Hypothalamus (tissue), 51 donors: ENCODE measurements at regions not wholly inside any gene's neighbourhood (a gene's known extent, or its start where the extent isn't known, plus 50 kb on each side); places are given as distances from the start of the nearest gene placed in this dataset.

Experiments used
- DNase-seq, 51 donors: peaks; one replicate each; lab custom pipeline; 2025; lab: John Stamatoyannopoulos, UW

DNA sequence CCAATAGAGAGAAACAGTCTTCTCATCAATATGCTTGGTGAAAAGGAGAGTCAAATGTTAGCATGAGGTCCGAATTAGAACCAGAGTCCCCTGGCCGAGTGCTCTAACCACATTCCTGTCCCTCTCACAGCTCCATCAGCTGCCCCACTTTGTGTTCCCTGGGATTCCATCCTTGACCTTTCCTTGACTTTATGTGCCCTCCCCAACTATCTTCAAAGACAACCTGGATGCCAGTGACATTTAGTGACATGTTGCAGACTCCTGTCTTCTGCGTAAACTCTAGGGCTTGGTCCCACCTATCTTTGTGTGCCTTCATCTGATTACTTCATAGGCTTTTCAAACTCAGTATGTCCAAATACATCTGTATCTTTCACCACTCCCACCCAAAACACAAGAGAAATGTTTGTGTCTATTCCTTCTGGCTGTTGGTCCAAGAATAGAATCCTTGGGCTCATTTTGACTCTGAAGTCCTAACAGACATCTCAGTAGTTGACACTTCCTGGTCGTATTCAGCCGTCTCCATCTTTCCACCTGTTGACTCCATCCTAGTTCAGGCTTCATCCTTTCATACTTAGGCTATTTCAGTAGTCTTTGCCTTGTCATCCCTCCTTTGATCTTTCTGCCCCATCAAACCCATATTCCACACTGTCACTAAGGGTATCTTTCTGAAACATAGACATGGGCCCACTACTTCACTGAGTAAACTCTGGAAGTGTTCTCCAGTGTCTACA lies 101.4 kb upstream of the CD180 start:
- no peak for DNase-seq

DNA sequence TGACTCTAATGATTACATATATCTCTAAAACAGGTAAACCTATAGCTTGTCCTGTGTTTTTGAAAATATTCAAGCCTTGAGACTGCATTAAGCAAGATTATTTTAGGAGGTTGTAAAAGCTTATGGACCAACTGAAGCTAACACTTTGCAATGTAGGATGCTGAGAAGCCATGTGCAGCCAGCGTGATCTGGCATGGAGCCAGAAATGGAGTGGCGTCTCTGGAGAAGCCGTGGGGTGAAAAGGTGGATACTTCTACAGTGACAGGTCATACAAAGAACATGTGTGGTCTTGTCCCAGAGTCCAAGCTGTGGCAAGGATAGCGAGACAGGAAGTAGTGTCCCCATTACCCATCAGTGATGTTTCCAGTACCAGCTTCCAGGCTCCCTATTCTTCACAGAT lies 100.8 kb upstream of the CD180 start:
- DNase-seq, result no peak

DNA sequence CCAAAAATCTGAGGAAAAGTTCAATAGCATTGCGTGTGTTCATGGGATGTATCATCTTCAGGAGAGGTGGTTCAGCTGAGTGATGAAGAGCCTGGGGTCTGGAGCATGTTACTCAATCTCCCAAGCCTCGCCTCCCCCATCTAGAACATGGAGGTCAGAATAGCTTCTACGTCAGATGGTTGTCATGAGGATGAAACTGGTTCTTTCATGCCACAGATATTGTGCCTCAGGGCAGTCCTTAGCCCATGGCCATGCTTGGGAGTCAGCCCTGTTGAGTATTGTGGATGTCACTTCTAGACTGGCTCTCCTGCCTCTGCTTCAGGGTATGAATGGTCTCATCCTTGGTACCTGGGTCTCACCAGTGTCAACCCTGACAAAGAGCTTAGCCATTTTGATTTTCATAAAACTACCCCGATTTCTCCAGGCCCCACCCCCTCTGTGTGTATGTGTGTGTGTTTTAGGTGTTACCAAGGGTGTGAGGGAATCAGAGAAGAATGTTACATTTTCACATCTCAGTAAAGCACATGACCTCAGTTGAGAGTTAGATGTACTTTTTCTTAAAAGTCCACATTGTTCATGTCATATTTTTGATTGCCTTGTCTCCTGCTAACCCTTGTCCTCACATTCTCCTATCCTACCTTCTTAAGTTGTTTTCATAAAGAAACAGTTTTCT lies 97.8 kb upstream of the CD180 start:
- DNase-seq, result no peak

DNA sequence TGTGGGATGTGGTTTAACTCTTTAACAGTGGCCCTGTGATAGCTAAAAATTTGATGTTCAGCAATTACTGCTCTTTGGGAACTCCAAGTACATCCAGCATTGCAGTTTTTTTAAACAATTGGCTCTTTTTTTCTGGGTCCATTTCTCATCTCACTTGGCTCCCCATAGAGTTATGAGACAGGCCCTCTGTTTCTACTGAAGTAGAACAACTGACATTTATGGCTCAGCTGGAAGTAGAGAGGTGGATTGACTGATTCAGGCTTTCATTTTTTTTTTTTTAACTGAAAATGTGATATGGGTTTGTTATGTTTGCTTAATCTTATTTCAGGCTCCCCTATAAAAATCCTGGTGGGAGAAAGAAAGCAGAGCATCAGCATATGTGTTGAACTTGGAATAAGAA lies 96.6 kb upstream of the CD180 start:
- peak in 2 of 51 donors; percentile 19 to 55 for DNase-seq

DNA sequence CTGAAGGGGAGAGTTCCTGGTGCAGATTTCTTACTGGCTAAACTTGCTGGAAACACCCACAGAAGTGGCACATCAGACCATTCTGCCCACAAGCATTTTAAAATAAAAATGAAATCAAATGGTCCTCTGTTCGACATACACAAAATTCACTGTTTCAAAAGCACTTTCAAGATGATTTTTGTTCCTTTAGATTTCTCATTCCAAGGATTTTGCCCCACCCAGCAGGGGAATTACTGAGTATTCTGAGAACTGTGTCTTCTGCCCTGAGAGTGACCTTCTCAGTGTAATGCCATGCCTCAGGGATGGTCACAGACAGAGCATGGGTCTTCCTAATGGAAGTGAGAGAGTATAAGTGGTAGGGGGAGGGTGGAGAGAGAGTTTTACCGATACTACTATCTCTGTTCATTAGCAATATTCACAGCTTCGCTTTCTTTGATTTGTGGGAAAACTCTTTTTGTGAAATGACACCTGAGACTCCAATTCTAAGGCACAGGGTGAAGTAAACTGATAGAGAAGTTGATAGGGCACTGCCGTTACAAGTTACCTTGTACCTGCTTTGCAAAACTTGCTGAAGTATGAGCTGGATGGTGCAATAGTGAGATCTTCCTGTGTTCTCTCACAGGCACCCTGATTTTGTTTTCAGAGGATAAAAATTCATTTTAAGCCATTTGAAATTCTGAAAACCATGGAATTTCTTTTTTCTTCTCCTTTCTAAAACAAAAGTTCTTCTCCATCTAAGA lies 95.8 kb upstream of the CD180 start:
- DNase-seq, result peak in 1 of 51 donors; percentile 62

DNA sequence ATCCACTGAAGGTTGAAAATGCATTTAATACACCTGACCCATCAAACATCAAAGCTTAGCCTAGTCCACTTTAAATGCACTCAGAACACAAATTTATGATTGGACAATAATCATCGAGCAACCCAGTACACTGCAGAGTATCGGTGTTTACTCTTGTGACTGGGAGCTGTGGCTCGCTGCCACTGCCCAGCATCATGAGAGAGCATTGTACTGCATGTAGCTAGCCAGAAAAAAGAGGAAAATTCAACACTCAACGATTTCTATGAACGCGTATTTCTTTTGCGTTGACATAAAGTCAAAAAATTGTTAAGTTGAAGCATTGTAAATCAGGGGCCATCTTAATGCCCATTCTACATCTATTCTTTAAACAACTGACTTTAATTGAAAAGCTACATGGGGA lies 95.1 kb upstream of the CD180 start:
- DNase-seq, result peak in 30 of 51 donors; percentile 2 to 83 (median 43)

DNA sequence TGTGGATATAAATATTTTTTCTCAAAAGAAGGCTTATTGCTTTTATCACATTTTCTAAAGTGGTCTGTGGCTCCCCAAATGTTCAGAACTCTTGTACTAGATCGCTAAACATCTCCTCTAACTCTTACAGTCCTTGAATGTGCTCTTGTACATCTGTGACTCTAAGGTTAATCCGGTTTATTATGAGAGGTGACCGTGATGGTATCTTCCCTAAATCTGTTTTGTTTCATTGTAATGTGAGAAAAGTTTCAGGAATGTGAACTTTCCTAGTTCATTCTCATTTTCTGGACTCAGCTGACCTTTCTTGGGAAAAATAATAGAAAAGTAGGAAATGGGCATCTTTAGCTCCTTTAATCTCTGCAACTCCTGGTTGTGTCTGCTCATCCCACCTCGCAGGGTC lies 94.5 kb upstream of the CD180 start:
- DNase-seq, result no peak

DNA sequence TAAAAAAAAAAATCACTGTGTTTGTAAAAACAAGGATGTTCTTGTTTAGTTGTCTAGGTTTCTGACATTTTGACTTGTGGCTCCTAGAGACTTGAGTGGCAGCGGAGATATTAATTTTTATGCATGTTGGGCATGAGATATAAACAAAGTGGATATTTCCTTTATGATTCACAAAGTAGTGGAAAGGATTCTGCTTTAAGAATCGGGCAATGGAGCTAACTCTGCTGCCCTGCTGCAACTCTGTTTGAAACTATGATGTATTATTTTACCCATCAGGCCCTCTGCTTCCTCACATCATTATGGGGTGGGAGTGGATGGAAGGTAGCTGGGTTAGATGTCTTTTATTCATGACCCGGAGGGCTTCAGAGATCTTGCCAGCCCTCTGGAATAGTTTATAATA lies 94.1 kb upstream of the CD180 start:
- DNase-seq, result no peak

DNA sequence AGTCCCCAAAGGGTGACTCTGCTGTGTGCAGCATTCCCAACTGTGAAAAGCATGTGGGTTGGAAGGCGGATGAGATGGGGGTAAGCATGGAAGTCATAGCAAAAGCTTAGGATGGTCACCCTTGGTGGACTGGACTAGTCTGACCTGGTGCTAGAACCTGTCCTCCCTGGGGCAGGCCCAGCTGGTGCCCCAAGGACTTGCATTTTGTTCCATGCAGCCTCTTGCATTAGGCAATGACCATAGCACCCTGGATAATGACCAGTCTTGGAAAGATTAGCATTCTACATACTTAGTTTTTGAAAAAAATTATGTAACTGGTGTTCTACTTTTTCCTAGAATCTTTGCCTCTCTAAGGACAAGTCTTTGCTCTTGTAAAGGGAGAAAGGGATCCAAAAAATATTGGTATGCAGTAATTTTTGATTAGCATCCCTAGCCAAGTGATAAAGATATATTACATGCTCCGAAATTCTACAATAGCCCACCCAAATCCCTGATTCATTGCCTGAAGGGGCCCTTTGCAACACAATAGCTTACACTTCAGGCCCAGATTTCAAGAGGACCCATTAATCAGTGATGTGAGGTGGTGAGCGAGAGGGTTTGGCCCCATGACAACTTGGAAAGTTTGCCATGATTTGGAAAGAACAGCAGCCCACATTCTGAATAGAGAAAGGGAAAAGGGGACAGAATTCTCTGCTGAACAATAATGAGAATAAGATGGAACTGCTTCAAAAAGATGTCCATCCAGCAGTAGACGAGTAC lies 93.3 kb upstream of the CD180 start:
- peak in 6 of 51 donors; percentile 3 to 23 (median 13) for DNase-seq

DNA sequence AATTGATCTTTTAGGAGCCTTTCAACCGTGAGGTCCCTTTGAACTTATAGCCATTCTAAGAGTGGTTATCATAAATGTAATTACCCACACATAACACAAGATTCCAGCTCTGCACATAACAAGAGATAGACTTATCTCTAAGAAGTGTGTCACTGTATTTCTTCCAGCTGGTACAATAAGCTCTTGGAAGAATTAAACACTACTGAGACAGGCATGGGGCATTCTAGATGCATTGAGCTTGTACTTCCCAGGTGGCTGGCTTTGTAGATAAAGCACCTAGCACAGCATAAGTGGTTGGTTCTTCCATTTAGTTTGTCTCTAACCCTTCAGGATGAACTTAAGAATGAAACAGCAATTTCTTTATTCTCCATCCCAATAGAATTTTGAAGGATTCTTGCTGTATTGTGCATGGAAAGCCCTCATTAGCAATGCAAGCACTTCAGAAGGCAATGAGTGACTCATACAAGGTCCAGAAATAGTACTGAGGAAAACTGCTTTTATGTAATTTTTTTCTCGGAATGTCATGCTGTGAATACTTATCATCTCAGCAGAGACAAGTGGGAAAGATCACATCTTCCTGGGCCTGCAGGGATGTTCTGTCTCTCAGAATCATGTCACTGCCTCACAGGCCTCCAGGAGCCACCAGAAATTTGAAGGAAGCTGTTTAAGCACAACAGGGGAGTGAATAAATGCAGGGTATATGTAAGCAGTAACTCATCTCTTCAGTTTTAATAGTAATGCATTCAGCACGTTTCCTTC lies 91.1 kb upstream of the CD180 start:
- peak in 2 of 51 donors; percentile 28 to 73 for DNase-seq

DNA sequence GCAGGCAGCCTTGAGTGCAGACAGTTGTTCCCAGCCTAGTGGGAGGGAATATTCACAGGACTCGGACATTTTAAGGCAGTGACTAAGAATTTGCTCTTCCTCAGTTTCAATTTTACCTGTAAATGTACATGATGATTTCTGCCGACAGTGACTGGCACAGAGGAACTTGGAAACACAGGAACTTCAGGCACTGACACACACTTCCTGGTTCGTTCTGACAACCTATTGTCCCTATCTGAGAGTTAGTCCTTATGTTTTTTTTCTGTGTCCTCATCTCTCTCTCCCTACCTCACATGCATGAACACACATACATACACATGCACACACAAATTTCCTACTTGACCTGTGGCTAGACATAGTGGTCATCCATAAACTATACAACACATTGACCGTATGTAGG lies 89.4 kb upstream of the CD180 start:
- DNase-seq, result no peak

DNA sequence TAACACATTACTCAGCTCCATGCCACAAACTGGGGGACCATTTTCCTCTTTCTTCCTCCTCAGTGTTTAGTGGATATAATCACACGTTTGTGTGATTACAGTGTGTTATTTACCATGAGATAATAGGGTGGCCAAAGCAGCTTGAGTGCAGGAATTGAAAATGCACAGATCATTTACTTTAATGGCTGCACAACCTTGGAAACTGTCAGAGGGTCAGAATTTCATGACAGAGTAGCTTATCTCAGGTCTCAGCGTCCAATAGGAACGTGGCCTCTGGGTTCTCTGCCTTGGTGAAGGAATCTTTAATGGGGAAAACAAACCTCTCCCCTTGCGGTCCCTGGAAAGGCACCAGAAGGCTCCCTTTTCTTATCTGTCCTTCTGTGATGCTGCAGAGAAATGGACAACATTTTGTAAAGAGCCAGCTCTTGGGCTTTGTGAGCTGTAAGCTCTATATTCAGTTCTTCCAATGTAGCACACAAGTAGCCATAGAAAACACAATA lies 87.4 kb upstream of the CD180 start:
- peak in 1 of 51 donors; percentile 70 for DNase-seq

DNA sequence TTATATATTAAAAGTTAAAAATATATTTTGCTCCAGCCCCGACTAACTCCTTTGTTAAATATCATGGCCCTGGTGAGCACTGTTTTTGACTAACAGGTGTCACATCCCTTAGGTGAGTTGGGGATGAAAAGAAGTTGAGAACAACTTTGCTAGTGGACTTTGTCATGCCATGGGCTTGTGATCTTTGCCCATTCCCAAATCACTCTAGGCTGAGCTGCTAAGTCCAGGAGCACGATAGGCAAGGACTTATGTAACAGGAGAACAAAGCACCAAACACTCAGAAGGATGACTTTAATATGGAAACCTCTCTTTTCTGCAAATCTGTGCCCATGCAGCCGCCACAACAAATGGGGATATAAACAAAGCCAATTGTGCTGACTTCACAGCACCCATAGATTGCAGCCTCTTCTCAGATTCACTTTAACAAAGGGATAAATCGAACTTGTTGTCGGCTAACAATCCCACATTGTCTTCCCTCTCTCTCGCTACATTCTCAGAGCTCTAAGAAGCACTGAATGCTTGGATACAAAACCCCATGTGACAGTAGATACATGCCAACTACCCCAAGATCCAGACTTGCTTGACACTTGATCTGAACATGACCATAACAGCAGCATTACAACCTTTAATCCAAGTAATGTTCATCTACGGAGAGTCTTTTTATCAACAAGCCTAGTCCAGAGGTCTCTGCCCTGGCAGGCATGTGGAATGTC lies 86.8 kb upstream of the CD180 start:
- DNase-seq, result peak in 31 of 51 donors; percentile 10 to 91 (median 49)

DNA sequence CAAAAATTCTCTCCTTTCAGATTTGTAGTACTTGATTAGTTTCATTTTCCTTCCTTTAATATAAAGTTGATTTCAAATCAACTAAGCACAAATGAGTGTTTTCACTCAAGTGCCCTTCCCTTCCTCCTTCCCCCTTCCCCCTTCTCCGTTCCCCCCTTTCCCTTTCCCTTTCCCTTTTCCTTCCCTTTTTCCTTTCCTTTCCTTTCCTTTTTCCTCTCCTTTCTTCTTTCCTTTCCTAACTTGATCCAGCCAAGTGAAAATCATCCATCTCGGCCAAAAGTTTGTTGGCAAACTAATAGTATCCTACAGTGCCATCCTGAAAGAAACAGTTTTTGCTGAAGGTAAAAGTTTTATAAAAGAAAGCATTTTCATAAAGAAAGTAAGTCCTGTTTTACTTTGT lies 85.3 kb upstream of the CD180 start:
- DNase-seq, result no peak

DNA sequence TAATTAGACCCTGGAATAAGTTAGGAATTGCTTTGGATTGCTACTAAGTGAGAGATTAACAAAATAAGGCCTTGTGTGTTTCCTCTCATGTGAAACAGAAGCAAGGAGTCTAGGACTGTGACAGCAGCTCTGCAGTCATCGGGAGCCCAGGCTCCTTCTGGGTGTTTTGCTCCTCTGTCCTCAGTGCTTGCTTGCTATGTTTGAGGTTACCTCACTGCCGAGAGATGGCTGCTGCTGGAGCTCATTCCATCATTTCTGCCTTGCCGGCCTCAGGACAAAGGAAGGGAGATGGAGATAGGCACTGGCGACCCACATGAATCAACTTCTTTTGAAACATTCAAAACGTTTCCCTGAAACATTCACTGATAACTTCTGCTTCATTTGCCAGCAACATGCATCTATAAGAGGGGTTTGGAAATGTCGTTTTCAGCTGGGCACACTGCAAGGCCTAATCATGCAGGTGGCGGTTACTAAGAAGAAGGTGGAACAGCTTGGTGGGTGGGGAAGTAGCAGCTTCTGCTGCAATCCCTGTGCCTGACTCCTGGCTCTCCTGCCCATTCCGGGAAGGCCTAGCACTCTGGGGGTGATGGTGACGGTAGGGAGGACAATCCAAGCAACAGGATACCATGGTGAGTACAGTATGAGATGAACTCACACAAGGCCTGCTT lies 77.2 kb upstream of the CD180 start:
- DNase-seq, result no peak

DNA sequence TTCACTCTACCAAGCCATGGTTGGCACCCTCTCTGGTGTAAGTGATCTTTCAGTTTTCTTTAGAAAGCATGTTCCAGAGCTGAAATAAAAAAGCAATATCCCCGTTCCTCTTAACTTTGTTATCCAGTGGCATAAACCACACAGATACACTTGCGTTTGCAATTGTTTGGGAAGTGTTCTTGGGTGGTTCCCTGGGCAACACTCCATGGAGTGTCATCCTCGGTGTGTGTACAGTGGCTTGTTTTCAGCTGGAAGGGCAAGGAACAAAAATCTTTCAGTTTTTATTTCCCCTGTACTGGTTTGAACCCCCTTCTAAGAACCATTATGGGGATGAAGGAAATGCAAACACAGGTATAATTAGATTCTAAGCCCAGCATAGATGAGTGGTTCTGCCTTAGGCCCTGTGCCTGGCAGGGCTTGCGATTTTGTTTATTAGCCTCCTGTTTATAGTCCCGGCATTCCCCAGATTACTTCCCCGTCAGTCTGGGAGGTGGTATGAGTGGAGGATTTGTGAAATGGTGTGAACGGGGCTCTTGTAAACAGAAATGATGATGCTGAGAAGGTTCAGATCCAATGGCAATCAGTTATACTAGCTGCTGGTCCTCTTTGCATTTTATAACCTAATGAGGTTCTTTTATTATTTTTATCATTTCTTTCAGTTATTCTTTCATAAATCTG lies 76.0 kb upstream of the CD180 start:
- DNase-seq, result no peak

DNA sequence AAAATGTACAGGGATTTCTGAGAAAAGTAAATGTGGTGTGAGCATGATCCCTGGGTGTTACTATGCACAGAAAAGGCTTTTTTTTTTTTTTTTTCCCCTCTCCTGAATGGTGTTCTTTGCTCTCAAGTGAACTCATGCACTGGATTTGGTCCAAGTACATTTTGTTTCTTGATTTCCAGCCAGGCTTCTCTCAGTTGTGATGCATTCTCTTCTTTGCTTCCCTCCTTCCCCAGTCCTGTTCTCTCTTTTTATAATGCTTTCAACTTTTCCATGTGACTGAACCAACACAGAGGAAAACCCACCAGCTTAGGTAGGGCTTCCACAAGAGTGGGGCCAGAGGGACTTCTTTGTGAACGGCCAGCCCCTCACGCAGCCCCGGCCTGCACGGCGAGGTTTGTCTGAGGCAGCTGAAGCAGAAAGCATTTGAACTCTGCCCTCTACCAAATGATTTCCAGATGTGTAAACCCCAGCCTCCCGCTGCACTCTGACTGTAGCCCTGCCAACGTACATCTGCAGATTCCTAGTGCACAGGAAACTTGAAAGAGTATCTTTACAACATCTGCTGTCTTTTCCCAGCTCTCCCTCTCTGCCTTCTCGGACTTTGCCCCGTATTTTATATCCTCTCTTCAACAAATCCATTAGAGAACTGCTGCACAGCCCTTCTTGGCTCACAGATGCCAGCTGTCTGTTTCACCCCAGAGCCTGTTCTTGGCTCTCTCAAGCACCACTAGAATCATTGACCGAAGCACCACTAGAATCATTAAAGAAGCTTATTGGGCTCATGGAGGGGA lies 71.8 kb upstream of the CD180 start:
- DNase-seq, result peak in 46 of 51 donors; percentile 15 to 97 (median 58)
